ENCODE measurements at regions not wholly inside any gene's neighbourhood (a gene's known extent, or its start where the extent isn't known, plus 50 kb on each side); places are given as distances from the start of the nearest gene placed in this dataset.

DNA sequence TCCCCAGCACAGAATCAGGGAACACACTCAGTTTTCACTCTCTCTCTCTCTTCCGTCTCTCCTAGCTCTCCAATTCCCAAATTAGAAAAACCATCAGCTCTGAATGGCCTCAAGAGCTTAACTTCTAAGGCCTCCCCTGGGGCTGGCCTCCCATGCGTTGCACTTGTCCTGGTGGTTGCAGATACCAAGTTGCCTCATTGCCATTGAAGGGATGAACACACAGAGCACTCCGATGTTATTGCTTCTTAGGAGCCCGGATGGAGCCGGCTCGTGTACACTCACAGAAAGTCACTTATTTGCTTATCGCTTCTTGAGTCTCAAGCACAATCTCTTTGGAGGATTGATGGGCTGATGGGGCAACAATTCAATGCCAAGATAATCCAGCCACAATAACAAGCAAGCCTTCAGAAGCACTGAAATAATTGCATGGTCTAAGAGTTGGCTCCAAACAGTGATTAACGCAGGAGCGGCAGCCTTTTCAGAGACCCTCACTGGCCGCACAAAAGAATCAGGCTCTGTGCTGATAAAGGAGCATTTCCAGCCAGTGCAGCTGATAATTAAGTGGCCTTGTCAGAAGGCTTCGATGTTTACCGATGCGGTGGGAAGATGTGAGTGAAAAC lies 175.8 kb upstream of the TMEM132C start:
- TF ChIP-seq, protein P1, sequence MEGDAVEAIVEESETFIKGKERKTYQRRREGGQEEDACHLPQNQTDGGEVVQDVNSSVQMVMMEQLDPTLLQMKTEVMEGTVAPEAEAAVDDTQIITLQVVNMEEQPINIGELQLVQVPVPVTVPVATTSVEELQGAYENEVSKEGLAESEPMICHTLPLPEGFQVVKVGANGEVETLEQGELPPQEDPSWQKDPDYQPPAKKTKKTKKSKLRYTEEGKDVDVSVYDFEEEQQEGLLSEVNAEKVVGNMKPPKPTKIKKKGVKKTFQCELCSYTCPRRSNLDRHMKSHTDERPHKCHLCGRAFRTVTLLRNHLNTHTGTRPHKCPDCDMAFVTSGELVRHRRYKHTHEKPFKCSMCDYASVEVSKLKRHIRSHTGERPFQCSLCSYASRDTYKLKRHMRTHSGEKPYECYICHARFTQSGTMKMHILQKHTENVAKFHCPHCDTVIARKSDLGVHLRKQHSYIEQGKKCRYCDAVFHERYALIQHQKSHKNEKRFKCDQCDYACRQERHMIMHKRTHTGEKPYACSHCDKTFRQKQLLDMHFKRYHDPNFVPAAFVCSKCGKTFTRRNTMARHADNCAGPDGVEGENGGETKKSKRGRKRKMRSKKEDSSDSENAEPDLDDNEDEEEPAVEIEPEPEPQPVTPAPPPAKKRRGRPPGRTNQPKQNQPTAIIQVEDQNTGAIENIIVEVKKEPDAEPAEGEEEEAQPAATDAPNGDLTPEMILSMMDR (IDR thresholded peaks at IDR 0.05; ENCODE audit: insufficient read depth, low read length, poor library complexity, severe bottlenecking) = no peak
- TF ChIP-seq EZH2phosphoT487 (conservative IDR thresholded peaks at IDR 0.05; ENCODE audit: low read length) = no peak
